IPS-15b (cell line): ENCODE measurements at regions not wholly inside any gene's neighbourhood (a gene's known extent, or its start where the extent isn't known, plus 50 kb on each side); places are given as distances from the start of the nearest gene placed in this dataset.

Experiments used
- H3K27me3 ChIP-seq: one replicate; pipeline ENCODE4 v1.6.1; 2013; ENCODE audit warnings: low read length; ENCODE audit not compliant: control insufficient read depth, insufficient read depth
- H3K36me3 ChIP-seq: one replicate; pipeline ENCODE4 v1.6.1; 2013; ENCODE audit warnings: low read length; ENCODE audit not compliant: control insufficient read depth, insufficient read depth
- H3K4me1 ChIP-seq: one replicate; pipeline ENCODE4 v1.6.1; 2013; ENCODE audit warnings: mild to moderate bottlenecking, low read length; ENCODE audit not compliant: control insufficient read depth, insufficient read depth
- H3K4me3 ChIP-seq: one replicate; pipeline ENCODE4 v1.5.1; 2013; ENCODE audit warnings: low read depth, low read length
- H3K9ac ChIP-seq: one replicate; pipeline ENCODE4 v1.6.1; 2013; ENCODE audit warnings: low read depth, mild to moderate bottlenecking, low read length
- H3K9me3 ChIP-seq: one replicate; pipeline ENCODE4 v1.6.1; 2013; ENCODE audit warnings: mild to moderate bottlenecking, low read length; ENCODE audit not compliant: control insufficient read depth, insufficient read depth

DNA sequence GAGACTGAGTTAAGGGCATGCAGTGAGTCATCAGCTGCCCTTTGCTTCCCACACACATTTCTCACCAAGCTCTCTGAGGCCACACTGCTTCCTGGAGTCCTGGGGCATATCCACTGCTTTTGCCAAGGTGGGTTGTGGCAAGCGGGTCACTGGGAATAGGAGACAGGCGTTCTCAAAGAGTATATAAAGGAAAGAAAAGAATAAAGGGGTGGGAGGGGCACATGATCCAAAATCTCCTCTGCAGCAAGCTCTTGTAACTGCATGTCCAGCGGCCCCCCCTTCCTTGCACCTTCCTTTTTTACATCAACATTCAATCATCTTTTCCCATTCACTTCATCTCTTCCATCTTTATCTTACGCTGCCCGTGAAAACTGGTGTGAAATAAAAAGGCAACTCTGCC lies 259.1 kb upstream of the RPL38 start:
- no peaks in the 10 kb centered on the region for H3K36me3 ChIP-seq
- H3K4me3 ChIP-seq: no peak overlapping the region
- no peak overlapping the region for H3K9ac ChIP-seq
- H3K4me1 ChIP-seq: no peaks in the 10 kb centered on the region
- H3K27me3 ChIP-seq: peaks cover 8% of the 10 kb centered on the region
- H3K9me3 ChIP-seq: no peaks in the 10 kb centered on the region

GRCh38 chr17:73947281-73947965 lies 256.1 kb upstream of the RPL38 start:
- no peaks in the 10 kb centered on the region for H3K9me3 ChIP-seq
- no peak overlapping the region for H3K9ac ChIP-seq
- no peaks in the 10 kb centered on the region for H3K4me1 ChIP-seq
- H3K27me3 ChIP-seq: peaks cover 31% of the 10 kb centered on the region
- H3K36me3 ChIP-seq: no peaks in the 10 kb centered on the region
- no peak overlapping the region for H3K4me3 ChIP-seq

DNA sequence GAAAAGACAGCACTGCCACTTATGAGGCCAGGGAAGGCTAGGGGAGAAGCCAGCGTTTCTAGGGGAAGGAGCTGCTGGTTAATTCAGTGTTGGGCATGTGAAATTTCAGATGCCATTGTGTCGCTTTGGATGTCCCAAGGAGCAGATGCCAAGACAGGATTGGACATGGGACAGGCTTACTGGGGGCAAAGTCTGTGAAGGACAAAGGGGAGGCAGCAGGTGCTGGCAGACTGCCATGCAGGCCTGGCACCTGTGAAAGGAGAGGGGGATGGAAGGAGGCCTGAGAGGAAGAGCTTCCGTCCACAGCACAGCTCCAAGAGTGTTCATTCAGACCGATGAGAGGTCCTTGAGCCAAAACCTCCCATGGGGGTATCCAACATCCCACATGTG lies 255.5 kb upstream of the RPL38 start:
- Histone ChIP-seq H3K4me1 (no peaks in the 10 kb centered on the region), H3K9me3 (no peaks in the 10 kb centered on the region), H3K36me3 (no peaks in the 10 kb centered on the region), H3K4me3 (no peak overlapping the region), H3K9ac (no peak overlapping the region), H3K27me3 (peaks cover 32% of the 10 kb centered on the region)

DNA sequence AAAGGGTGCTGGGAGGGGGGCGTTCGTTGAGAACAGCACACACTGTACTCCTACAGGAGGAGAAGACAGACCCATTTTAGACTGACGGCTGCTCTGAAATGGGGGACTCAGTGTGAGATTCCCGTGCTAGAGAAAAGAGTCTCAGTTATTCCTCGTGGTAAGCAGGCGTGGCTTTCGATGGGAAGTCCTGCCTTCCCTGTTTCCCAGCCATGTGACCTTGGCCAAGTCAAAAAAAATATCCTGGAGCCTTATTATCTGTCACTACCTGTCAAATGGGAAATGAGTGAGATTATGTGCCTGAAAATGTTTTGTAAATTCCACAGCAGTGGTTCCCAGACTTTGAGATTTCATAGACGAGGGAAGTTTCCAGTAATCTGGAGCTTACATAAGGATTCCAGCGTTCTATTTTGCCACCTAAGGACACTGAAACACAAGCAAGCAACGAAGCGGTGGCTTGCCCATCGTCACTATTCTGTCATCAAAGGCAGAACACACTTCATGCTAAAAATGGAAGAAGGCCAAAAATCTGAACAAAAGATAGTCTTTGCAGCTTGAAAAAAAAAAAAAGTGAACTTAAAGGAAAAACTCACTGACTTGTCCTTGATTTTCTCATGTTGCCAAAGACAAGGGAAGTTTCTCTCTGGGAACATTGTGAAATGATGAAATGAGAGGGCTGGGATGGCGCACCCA lies 253.4 kb upstream of the RPL38 start:
- Histone ChIP-seq H3K9ac (no peak overlapping the region), H3K4me3 (no peak overlapping the region), H3K36me3 (no peaks in the 10 kb centered on the region), H3K9me3 (no peaks in the 10 kb centered on the region), H3K4me1 (no peaks in the 10 kb centered on the region), H3K27me3 (peaks cover 50% of the 10 kb centered on the region)

- no peak overlapping the region for H3K4me3 ChIP-seq
- H3K36me3 ChIP-seq: no peaks in the 10 kb centered on the region
- no peaks in the 10 kb centered on the region for H3K4me1 ChIP-seq
- no peak overlapping the region for H3K9ac ChIP-seq
- peaks cover 52% of the 10 kb centered on the region for H3K27me3 ChIP-seq
- no peaks in the 10 kb centered on the region for H3K9me3 ChIP-seq
These were observed 252.9 kb upstream of the RPL38 start for GRCh38 chr17:73950593-73950914.

DNA sequence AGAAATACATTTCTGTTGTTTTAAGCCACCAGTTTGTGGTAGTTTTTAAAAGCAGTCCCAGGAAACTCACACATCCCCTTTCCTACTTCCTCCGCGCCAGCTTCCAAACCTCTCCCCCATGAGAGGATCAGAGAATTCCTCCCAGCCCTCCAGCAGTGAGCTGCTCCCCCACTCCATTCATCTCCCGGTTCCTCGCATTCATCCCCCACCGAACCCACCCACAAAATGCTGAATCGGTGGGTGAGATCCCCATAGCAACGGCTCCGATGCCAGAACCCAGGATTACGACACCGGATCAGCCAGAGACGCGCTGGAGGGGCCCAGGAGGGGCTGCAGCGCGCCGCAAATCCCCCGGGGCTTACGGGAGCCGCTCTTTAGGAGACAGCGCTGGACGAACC lies 251.4 kb upstream of the RPL38 start:
- H3K4me3 ChIP-seq: peak overlapping the region; percentile 65
- no peaks in the 10 kb centered on the region for H3K4me1 ChIP-seq
- H3K27me3 ChIP-seq: peaks cover 53% of the 10 kb centered on the region
- H3K9ac ChIP-seq: no peak overlapping the region
- H3K36me3 ChIP-seq: no peaks in the 10 kb centered on the region
- no peaks in the 10 kb centered on the region for H3K9me3 ChIP-seq

DNA sequence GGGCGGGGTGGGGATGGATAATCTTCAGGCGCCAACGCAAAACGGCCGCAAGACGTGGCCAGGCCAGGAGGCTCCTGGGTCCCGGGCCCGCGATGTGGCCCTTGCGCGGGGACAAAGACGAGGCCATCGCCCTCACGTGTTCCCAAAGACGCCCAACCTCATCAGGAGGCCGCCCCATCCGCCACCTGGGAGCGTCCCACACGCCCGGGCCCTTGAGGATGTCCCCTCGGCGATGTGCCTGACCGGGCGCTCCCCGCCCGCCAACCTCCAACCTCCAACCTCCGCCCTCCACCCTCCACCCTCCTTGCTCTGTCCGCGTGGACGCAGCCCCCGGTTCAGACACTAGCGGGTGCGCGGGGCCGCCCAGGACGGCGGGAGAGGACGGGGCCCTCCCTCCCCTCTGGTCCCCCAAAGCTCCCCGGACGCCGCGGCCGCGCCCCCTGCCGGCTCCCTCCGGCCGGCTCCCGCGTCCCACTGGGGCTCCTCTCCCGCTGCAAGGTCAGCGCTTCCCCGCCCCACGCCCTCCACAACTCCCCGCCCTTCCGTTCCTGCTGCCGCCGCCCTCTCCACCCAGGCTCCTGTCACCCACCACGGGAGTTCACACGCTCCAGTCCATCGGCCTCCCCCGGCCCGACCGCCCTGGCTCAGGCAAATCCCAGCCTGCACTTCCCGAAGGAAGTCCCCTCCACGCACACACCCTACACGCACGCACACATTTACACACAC lies 250.8 kb upstream of the RPL38 start:
- Histone ChIP-seq H3K9me3 (no peaks in the 10 kb centered on the region), H3K36me3 (no peaks in the 10 kb centered on the region), H3K27me3 (peaks cover 53% of the 10 kb centered on the region), H3K9ac (no peak overlapping the region), H3K4me1 (no peaks in the 10 kb centered on the region), H3K4me3 (peak overlapping the region; percentile 65)

DNA sequence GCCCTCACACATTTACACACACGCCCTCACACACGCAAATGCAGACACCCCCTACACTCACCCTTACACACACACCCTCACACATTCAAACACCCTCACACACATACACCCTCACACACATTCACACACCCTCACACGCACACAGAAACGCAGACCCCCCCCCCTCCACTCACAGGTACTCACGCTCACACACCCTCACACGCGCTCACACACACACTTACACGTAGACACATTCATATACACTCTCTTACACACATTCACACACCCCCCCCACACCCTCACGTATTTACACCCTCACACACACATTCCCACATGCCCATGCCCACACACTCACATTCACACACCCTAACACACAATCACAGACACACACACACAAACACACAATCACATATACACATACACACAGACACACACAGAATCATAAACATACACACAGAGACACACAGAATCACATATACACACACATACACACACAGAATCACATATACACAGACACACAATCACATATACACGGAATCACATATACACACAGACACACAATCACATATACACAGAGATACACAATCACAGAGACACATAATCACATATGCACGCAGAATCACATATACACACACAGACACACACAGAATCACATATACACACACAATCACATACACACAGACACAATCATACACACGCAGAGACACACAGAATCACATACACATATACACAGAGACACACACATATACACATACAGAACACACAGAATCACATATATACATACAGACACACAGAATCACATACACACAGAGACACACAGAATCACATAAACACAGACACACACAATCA lies 250.1 kb upstream of the RPL38 start:
- Histone ChIP-seq H3K4me1 (no peaks in the 10 kb centered on the region), H3K36me3 (no peaks in the 10 kb centered on the region), H3K4me3 (peak overlapping the region; percentile 65), H3K9ac (no peak overlapping the region), H3K9me3 (no peaks in the 10 kb centered on the region), H3K27me3 (peaks cover 53% of the 10 kb centered on the region)

GRCh38 chr17:73954951-73955350 lies 248.5 kb upstream of the RPL38 start:
- H3K4me3 ChIP-seq: no peak overlapping the region
- no peaks in the 10 kb centered on the region for H3K4me1 ChIP-seq
- H3K9ac ChIP-seq: no peak overlapping the region
- no peaks in the 10 kb centered on the region for H3K36me3 ChIP-seq
- H3K9me3 ChIP-seq: peaks cover 4% of the 10 kb centered on the region
- H3K27me3 ChIP-seq: peaks cover 41% of the 10 kb centered on the region

GRCh38 chr17:73955616-73956015 lies 247.9 kb upstream of the RPL38 start:
- H3K36me3 ChIP-seq: no peaks in the 10 kb centered on the region
- H3K4me1 ChIP-seq: no peaks in the 10 kb centered on the region
- no peak overlapping the region for H3K4me3 ChIP-seq
- H3K27me3 ChIP-seq: peaks cover 38% of the 10 kb centered on the region
- H3K9me3 ChIP-seq: peaks cover 7% of the 10 kb centered on the region
- H3K9ac ChIP-seq: no peak overlapping the region

- Histone ChIP-seq H3K36me3 (no peaks in the 10 kb centered on the region), H3K27me3 (peaks cover 33% of the 10 kb centered on the region), H3K4me3 (no peak overlapping the region), H3K9me3 (peaks cover 7% of the 10 kb centered on the region), H3K4me1 (no peaks in the 10 kb centered on the region), H3K9ac (no peak overlapping the region)
These were observed 247.3 kb upstream of the RPL38 start for GRCh38 chr17:73956169-73956568.
